Glutamatergic neuron (in vitro differentiated cells): ENCODE measurements at regions not wholly inside any gene's neighbourhood (a gene's known extent, or its start where the extent isn't known, plus 50 kb on each side); places are given as distances from the start of the nearest gene placed in this dataset.

ENCODE experiments used
- DNase-seq: peaks from one replicate; pipeline ENCODE4 v3.0.0; 2022
- H3K27ac Mint-ChIP-seq: one replicate; pipeline ENCODE4 v1.8.0; 2020; ENCODE audit warnings: mild to moderate bottlenecking, mixed read lengths, inconsistent platforms; ENCODE audit not compliant: unreplicated experiment
- H3K27me3 Mint-ChIP-seq: one replicate; pipeline ENCODE4 v1.8.0; 2020; ENCODE audit warnings: mild to moderate bottlenecking, moderate library complexity, mixed read lengths, inconsistent platforms; ENCODE audit not compliant: unreplicated experiment
- H3K36me3 Mint-ChIP-seq: one replicate; pipeline ENCODE4 v1.8.0; 2020; ENCODE audit warnings: mild to moderate bottlenecking, mixed read lengths, inconsistent platforms; ENCODE audit not compliant: unreplicated experiment
- H3K4me1 Mint-ChIP-seq: one replicate; pipeline ENCODE4 v1.8.0; 2020; ENCODE audit warnings: mild to moderate bottlenecking, low read depth, mixed read lengths, inconsistent platforms; ENCODE audit not compliant: unreplicated experiment
- H3K4me3 Mint-ChIP-seq: one replicate; pipeline ENCODE4 v1.8.0; 2020; ENCODE audit warnings: mild to moderate bottlenecking, mixed read lengths, inconsistent platforms; ENCODE audit not compliant: unreplicated experiment
- H3K9me3 Mint-ChIP-seq: one replicate; pipeline ENCODE4 v1.8.0; 2020; ENCODE audit warnings: mild to moderate bottlenecking, moderate library complexity, mixed read lengths, inconsistent platforms; ENCODE audit not compliant: unreplicated experiment
- CTCF ChIP-seq: fragments of 200-600 bp; sonication (generic); IDR thresholded peaks from one replicate; pipeline ENCODE4 v1.5.0; 2021; ENCODE audit not compliant: partially characterized antibody, unreplicated experiment

- Mint-ChIP-seq H3K4me3 (no peak overlapping the region), H3K9me3 (peaks cover 6% of the 10 kb centered on the region), H3K27ac (no peak overlapping the region), H3K36me3 (peaks cover 37% of the 10 kb centered on the region), H3K27me3 (no peaks in the 10 kb centered on the region), H3K4me1 (no peaks in the 10 kb centered on the region)
- TF ChIP-seq CTCF, result no peak
- no peak for DNase-seq
Measured at GRCh38 chr1:29565490-29565889, 329.2 kb downstream of the PTPRU start.

GRCh38 chr1:29563571-29563970 lies 327.2 kb downstream of the PTPRU start:
- Mint-ChIP-seq H3K27me3 (peaks cover 2% of the 10 kb centered on the region), H3K27ac (no peak overlapping the region), H3K4me1 (no peaks in the 10 kb centered on the region), H3K4me3 (no peak overlapping the region), H3K9me3 (peaks cover 6% of the 10 kb centered on the region), H3K36me3 (peaks cover 37% of the 10 kb centered on the region)
- TF ChIP-seq CTCF, result no peak
- DNase-seq, result no peak

GRCh38 chr1:29563092-29563491 lies 326.8 kb downstream of the PTPRU start:
- peaks cover 2% of the 10 kb centered on the region for H3K27me3 Mint-ChIP-seq
- no peaks in the 10 kb centered on the region for H3K4me1 Mint-ChIP-seq
- H3K9me3 Mint-ChIP-seq, result peaks cover 6% of the 10 kb centered on the region
- no peak for TF ChIP-seq CTCF
- no peak overlapping the region for H3K27ac Mint-ChIP-seq
- no peak overlapping the region for H3K4me3 Mint-ChIP-seq
- DNase-seq, result no peak
- H3K36me3 Mint-ChIP-seq, result peaks cover 34% of the 10 kb centered on the region

GRCh38 chr1:29559056-29559455 lies 322.7 kb downstream of the PTPRU start:
- Mint-ChIP-seq H3K4me1 (no peaks in the 10 kb centered on the region), H3K9me3 (peaks cover 4% of the 10 kb centered on the region), H3K27me3 (peaks cover 5% of the 10 kb centered on the region), H3K4me3 (no peak overlapping the region), H3K27ac (no peak overlapping the region), H3K36me3 (peaks cover 17% of the 10 kb centered on the region)
- DNase-seq, result no peak
- no peak for TF ChIP-seq CTCF

GRCh38 chr1:29557701-29558600 lies 321.6 kb downstream of the PTPRU start:
- TF ChIP-seq CTCF, result no peak
- H3K27ac Mint-ChIP-seq, result no peak overlapping the region
- no peak overlapping the region for H3K4me3 Mint-ChIP-seq
- H3K4me1 Mint-ChIP-seq, result no peaks in the 10 kb centered on the region
- DNase-seq, result no peak
- peaks cover 5% of the 10 kb centered on the region for H3K27me3 Mint-ChIP-seq
- H3K9me3 Mint-ChIP-seq, result no peaks in the 10 kb centered on the region
- peaks cover 8% of the 10 kb centered on the region for H3K36me3 Mint-ChIP-seq
